Keratinocyte (primary cell): ENCODE measurements at regions not wholly inside any gene's neighbourhood (a gene's known extent, or its start where the extent isn't known, plus 50 kb on each side); places are given as distances from the start of the nearest gene placed in this dataset.

Experiments used
- DNase-seq: peaks from one replicate; pipeline ENCODE4 v3.0.0-alpha.2; 2011; ENCODE audit warnings: low read depth, missing footprints, low spot score
- FAIRE-seq: peaks from 2 replicates; lab custom pipeline; 2011; peaks lifted over from hg19 to GRCh38; lab: Jason Lieb, UNC
- H2AFZ ChIP-seq: 2 replicates; pipeline ENCODE4 v1.6.0; 2012; ENCODE audit warnings: low read length, control low read depth, inconsistent platforms; ENCODE audit not compliant: control insufficient read depth
- H3K27ac ChIP-seq: 2 replicates; pipeline ENCODE4 v1.5.1; 2011; ENCODE audit warnings: low read length; ENCODE audit not compliant: control insufficient read depth, insufficient read depth
- H3K27me3 ChIP-seq: 3 replicates; pipeline ENCODE4 v1.6.0; 2011; ENCODE audit warnings: low read length; ENCODE audit not compliant: control insufficient read depth, insufficient read depth; ENCODE audit errors: extremely low read depth
- H3K36me3 ChIP-seq, 2 experiments: 2 replicates in 1 of 2; 3 replicates in 1 of 2; pipeline ENCODE4 v1.5.1; 2011; ENCODE audit warnings: low read length in 2 of 2, mild to moderate bottlenecking in 1 of 2; ENCODE audit not compliant: control insufficient read depth in 2 of 2, insufficient read depth in 2 of 2; ENCODE audit errors: extremely low read depth in 1 of 2
- H3K4me1 ChIP-seq: 3 replicates; pipeline ENCODE4 v1.5.1; 2011; ENCODE audit warnings: low read length; ENCODE audit not compliant: control insufficient read depth, insufficient read depth; ENCODE audit errors: extremely low read depth
- H3K4me2 ChIP-seq: 3 replicates; pipeline ENCODE4 v1.6.0; 2011; ENCODE audit warnings: low read depth, low read length; ENCODE audit not compliant: control insufficient read depth, insufficient read depth; ENCODE audit errors: extremely low read depth
- H3K4me3 ChIP-seq, 3 experiments: fragments of 200-600 bp in 1 of 3; sonication (generic) in 1 of 3; 2 replicates in 2 of 3; 3 replicates in 1 of 3; pipeline ENCODE4 v1.5.1; 2011 to 2016; ENCODE audit warnings: low read length in 3 of 3, mild to moderate bottlenecking in 3 of 3, control low read depth in 2 of 3, inconsistent platforms in 1 of 3, low read depth in 1 of 3, mixed read lengths in 1 of 3, mixed run types in 1 of 3, moderate library complexity in 1 of 3; ENCODE audit not compliant: control insufficient read depth in 2 of 3, insufficient read depth in 2 of 3; ENCODE audit errors: extremely low read depth in 1 of 3
- H3K79me2 ChIP-seq: 2 replicates; pipeline ENCODE4 v1.6.0; 2012; ENCODE audit warnings: low read length; ENCODE audit not compliant: control insufficient read depth, insufficient read depth
- H3K9ac ChIP-seq: 3 replicates; pipeline ENCODE4 v1.6.0; 2011; ENCODE audit warnings: low read length; ENCODE audit not compliant: control insufficient read depth, insufficient read depth; ENCODE audit errors: extremely low read depth
- H3K9me1 ChIP-seq: 3 replicates; pipeline ENCODE4 v1.6.0; 2011; ENCODE audit warnings: low read length; ENCODE audit not compliant: control insufficient read depth, insufficient read depth; ENCODE audit errors: extremely low read depth
- H3K9me3 ChIP-seq: 2 replicates; pipeline ENCODE4 v1.5.1; 2012; ENCODE audit warnings: low read depth, low read length; ENCODE audit not compliant: control insufficient read depth
- H4K20me1 ChIP-seq: 3 replicates; pipeline ENCODE4 v1.6.0; 2011; ENCODE audit warnings: low read length; ENCODE audit not compliant: control insufficient read depth, insufficient read depth; ENCODE audit errors: extremely low read depth
- CTCF ChIP-seq, 3 experiments: IDR thresholded peaks in 1 of 3; conservative IDR thresholded peaks in 1 of 3; optimal IDR thresholded peaks in 1 of 3; 2 replicates in 2 of 3; 3 replicates in 1 of 3; pipeline versions ENCODE3 to v1.5.1; 2011; ENCODE audit warnings: low read length in 3 of 3, mild to moderate bottlenecking in 3 of 3, moderate library complexity in 2 of 3, control low read depth in 1 of 3, inconsistent platforms in 1 of 3; ENCODE audit not compliant: insufficient read depth in 2 of 3; ENCODE audit errors: extremely low read depth in 1 of 3
- EZH2 ChIP-seq: IDR thresholded peaks from one replicate; pipeline ENCODE4 v1.6.1; 2012; ENCODE audit warnings: inconsistent platforms, mild to moderate bottlenecking, low read length, moderate library complexity
- dilution Hi-C: fragments of 300-500 bp; cut with MboI; formaldehyde crosslinking; loops from one replicate; pipeline ENCODE4 v1.7.0; 2020; ENCODE audit warnings: low sequenced_read_pairs; ENCODE audit not compliant: extremely low pct_ligation_motif_present

GRCh38 chrX:103148075-103148474 lies 55.1 kb upstream of the NXF3 start:
- no peak overlapping the region for H3K9ac ChIP-seq
- no peaks in the 10 kb centered on the region for H3K79me2 ChIP-seq
- H3K9me1 ChIP-seq, result no peaks in the 10 kb centered on the region
- H3K27me3 ChIP-seq, result no peaks in the 10 kb centered on the region
- DNase-seq, result no peak
- FAIRE-seq, result no peak
- no peaks in the 10 kb centered on the region for H3K36me3 ChIP-seq
- dilution Hi-C loops, result no loop called here
- peaks cover 6% of the 10 kb centered on the region for H3K4me1 ChIP-seq
- H4K20me1 ChIP-seq, result no peaks in the 10 kb centered on the region
- no peak overlapping the region for H3K4me2 ChIP-seq
- no peak overlapping the region for H3K4me3 ChIP-seq
- no peak overlapping the region for H2AFZ ChIP-seq
- H3K27ac ChIP-seq, result no peak overlapping the region
- H3K9me3 ChIP-seq, result no peaks in the 10 kb centered on the region
- TF ChIP-seq EZH2, result no peak
- no peak for TF ChIP-seq CTCF (optimal IDR thresholded peaks at IDR 0.05 in 1 of 3, IDR thresholded peaks at IDR 0.05 in 1 of 3, conservative IDR thresholded peaks at IDR 0.05 in 1 of 3; ENCODE audit: extremely low read depth in 1 of 3, insufficient read depth in 2 of 3, low read length in 3 of 3)
